BLaER1 treated with 17β-estradiol and CSF1 and Interleukin-3, amounts not matched to agents 10 nM and 100 nM (cell line): ENCODE measurements at regions not wholly inside any gene's neighbourhood (a gene's known extent, or its start where the extent isn't known, plus 50 kb on each side); places are given as distances from the start of the nearest gene placed in this dataset.
A peak's percentile ranks its signal among the peaks of the same experiment; 100 is the strongest.
"Not testable (repeated sequence)": the region's sequence is repeated elsewhere in the genome, so short reads cannot be mapped to it uniquely, and the experiment has no call there.

ENCODE experiments used
- H3K27ac ChIP-seq, 11 experiments: shearing (Covaris generic); formaldehyde crosslinking; 2 replicates each; pipeline ENCODE4 v1.8.1; 2022
- H3K27me3 ChIP-seq, 11 experiments: shearing (Covaris generic); formaldehyde crosslinking; 2 replicates each; pipeline ENCODE4 v1.8.1; 2022
- H3K36me3 ChIP-seq, 11 experiments: shearing (Covaris generic); formaldehyde crosslinking; 2 replicates each; pipeline ENCODE4 v1.8.1; 2022
- H3K4me1 ChIP-seq, 10 experiments: shearing (Covaris generic); formaldehyde crosslinking; 2 replicates each; pipeline ENCODE4 v1.8.1; 2022
- H3K4me2 ChIP-seq, 11 experiments: shearing (Covaris generic); formaldehyde crosslinking; 2 replicates each; pipeline ENCODE4 v1.8.1; 2022
- H3K4me3 ChIP-seq, 10 experiments: shearing (Covaris generic); formaldehyde crosslinking; 2 replicates each; pipeline ENCODE4 v1.8.1; 2022
- H3K9ac ChIP-seq, 11 experiments: shearing (Covaris generic); formaldehyde crosslinking; 2 replicates each; pipeline ENCODE4 v1.8.1; 2022
- H3K9me3 ChIP-seq, 11 experiments: shearing (Covaris generic); formaldehyde crosslinking; replicated peaks in 1 of 11; 2 replicates each; pipeline ENCODE4 v1.8.1; 2022
- H4K20me1 ChIP-seq, 11 experiments: shearing (Covaris generic); formaldehyde crosslinking; 2 replicates each; pipeline ENCODE4 v1.8.1; 2022

GRCh38 chr2:132337844-132338243 is 78.8 kb upstream of the GPR39 start:
- not testable (repeated sequence) for H3K9ac ChIP-seq, H3K27ac ChIP-seq, H3K4me2 ChIP-seq, H3K9me3 ChIP-seq, H3K36me3 ChIP-seq, H3K4me1 ChIP-seq, H4K20me1 ChIP-seq, H3K4me3 ChIP-seq, H3K27me3 ChIP-seq

- H3K27ac ChIP-seq, H3K9ac ChIP-seq: not testable (repeated sequence)
These were observed 69.4 kb upstream of the GPR39 start for GRCh38 chr2:132347041-132347780.

GRCh38 chr2:132349092-132349687 is 67.4 kb upstream of the GPR39 start:
- not testable (repeated sequence) for H3K4me3 ChIP-seq, H3K4me2 ChIP-seq, H3K36me3 ChIP-seq, H4K20me1 ChIP-seq, H3K27ac ChIP-seq, H3K9ac ChIP-seq, H3K27me3 ChIP-seq, H3K4me1 ChIP-seq
- H3K9me3 ChIP-seq = peaks cover 5 to 15% (median 12%) of the 10 kb centered on the region in 11 experiments; a peak in 17 of 22 replicates

More at GRCh38 chr2:132347041-132347780, 69.4 kb upstream of the GPR39 start:
- H3K27me3 ChIP-seq, H4K20me1 ChIP-seq, H3K9me3 ChIP-seq, H3K36me3 ChIP-seq, H3K4me3 ChIP-seq, H3K4me1 ChIP-seq, H3K4me2 ChIP-seq: not testable (repeated sequence)

GRCh38 chr2:132351668-132352067 is 64.9 kb upstream of the GPR39 start:
- H3K9ac ChIP-seq, H3K4me1 ChIP-seq, H3K4me3 ChIP-seq, H3K36me3 ChIP-seq, H3K27me3 ChIP-seq, H4K20me1 ChIP-seq, H3K4me2 ChIP-seq, H3K27ac ChIP-seq: not testable (repeated sequence)
- H3K9me3 ChIP-seq = peaks cover 5 to 15% (median 12%) of the 10 kb centered on the region in 11 experiments; a peak in 17 of 22 replicates

GRCh38 chr2:132352481-132353001 is 64.1 kb upstream of the GPR39 start:
- H3K27me3 ChIP-seq, H3K4me1 ChIP-seq, H3K9ac ChIP-seq, H3K4me3 ChIP-seq, H3K36me3 ChIP-seq, H3K27ac ChIP-seq, H4K20me1 ChIP-seq, H3K4me2 ChIP-seq: not testable (repeated sequence)
- peaks cover 5 to 15% (median 12%) of the 10 kb centered on the region in 11 experiments; a peak in 17 of 22 replicates for H3K9me3 ChIP-seq

- not testable (repeated sequence) for H3K9ac ChIP-seq, H4K20me1 ChIP-seq, H3K27ac ChIP-seq, H3K27me3 ChIP-seq, H3K4me2 ChIP-seq, H3K36me3 ChIP-seq, H3K4me1 ChIP-seq, H3K4me3 ChIP-seq
- peaks cover 5 to 15% (median 12%) of the 10 kb centered on the region in 11 experiments; a peak in 17 of 22 replicates for H3K9me3 ChIP-seq
These were observed 63.2 kb upstream of the GPR39 start for GRCh38 chr2:132353380-132353779.

GRCh38 chr2:132360964-132361363 is 55.6 kb upstream of the GPR39 start:
- not testable (repeated sequence) for H3K4me1 ChIP-seq, H3K36me3 ChIP-seq, H3K27me3 ChIP-seq, H3K9ac ChIP-seq, H3K27ac ChIP-seq, H3K4me2 ChIP-seq, H3K4me3 ChIP-seq, H4K20me1 ChIP-seq
- H3K9me3 ChIP-seq = peaks cover 18 to 26% (median 22%) of the 10 kb centered on the region in 11 experiments

- H3K4me2 ChIP-seq, H3K36me3 ChIP-seq: not testable (repeated sequence)
These were observed 55.1 kb upstream of the GPR39 start for GRCh38 chr2:132361498-132361897.

GRCh38 chr2:132363352-132363751 is 53.3 kb upstream of the GPR39 start:
- H3K27me3 ChIP-seq, H3K27ac ChIP-seq, H3K4me3 ChIP-seq, H3K9ac ChIP-seq, H3K4me2 ChIP-seq, H3K36me3 ChIP-seq, H4K20me1 ChIP-seq: not testable (repeated sequence)
- Histone ChIP-seq H3K4me1 (peaks cover 0 to 13% (median 0%) of the 10 kb centered on the region in 10 experiments; a peak in 4 of 20 replicates), H3K9me3 (peaks cover 18 to 28% (median 24%) of the 10 kb centered on the region in 11 experiments)

More at GRCh38 chr2:132361498-132361897, 55.1 kb upstream of the GPR39 start:
- not testable (repeated sequence) for H3K9ac ChIP-seq, H3K27me3 ChIP-seq, H3K4me3 ChIP-seq, H3K27ac ChIP-seq, H4K20me1 ChIP-seq, H3K4me1 ChIP-seq
- peaks cover 18 to 28% (median 24%) of the 10 kb centered on the region in 11 experiments for H3K9me3 ChIP-seq

- not testable (repeated sequence) for H3K27me3 ChIP-seq, H3K9ac ChIP-seq, H3K27ac ChIP-seq, H3K4me3 ChIP-seq, H4K20me1 ChIP-seq, H3K36me3 ChIP-seq
- peaks cover 0 to 13% (median 0%) of the 10 kb centered on the region in 10 experiments; a peak in 4 of 20 replicates for H3K4me1 ChIP-seq
- H3K9me3 ChIP-seq = peaks cover 15 to 27% (median 22%) of the 10 kb centered on the region in 11 experiments
- peak overlapping the region in 1 of 11 experiments; percentile 65; a peak in 1 of 22 replicates for H3K4me2 ChIP-seq
These were observed 50.6 kb upstream of the GPR39 start for GRCh38 chr2:132365963-132366362.
